H9 (cell line): ENCODE measurements at regions not wholly inside any gene's neighbourhood (a gene's known extent, or its start where the extent isn't known, plus 50 kb on each side); places are given as distances from the start of the nearest gene placed in this dataset.

Experiments used
- DNase-seq: peaks from one replicate; pipeline ENCODE4 v3.0.0-alpha.2; 2017
- H2AFZ ChIP-seq: one replicate; pipeline ENCODE4 v1.6.1; 2013; ENCODE audit warnings: mild to moderate bottlenecking, low read length, control low read depth, moderate library complexity
- H2AK5ac ChIP-seq: 2 replicates; pipeline ENCODE4 v1.6.1; 2013; ENCODE audit warnings: low read length, control low read depth, mixed read lengths; ENCODE audit not compliant: insufficient read length
- H2BK120ac ChIP-seq: one replicate; pipeline ENCODE4 v1.6.1; 2013; ENCODE audit warnings: low read depth, mild to moderate bottlenecking, low read length, control low read depth, inconsistent platforms; ENCODE audit not compliant: poor library complexity, severe bottlenecking
- H2BK12ac ChIP-seq: 2 replicates; pipeline ENCODE4 v1.6.1; 2013; ENCODE audit warnings: low read length, control low read depth, mixed read lengths, low read depth; ENCODE audit not compliant: insufficient read length
- H2BK15ac ChIP-seq: 2 replicates; pipeline ENCODE4 v1.6.1; 2013; ENCODE audit warnings: low read depth, low read length, control low read depth
- H2BK20ac ChIP-seq: one replicate; pipeline ENCODE4 v1.6.1; 2013; ENCODE audit warnings: low read depth, mild to moderate bottlenecking, low read length, control low read depth, inconsistent platforms; ENCODE audit not compliant: poor library complexity, severe bottlenecking
- H2BK5ac ChIP-seq: 2 replicates; pipeline ENCODE4 v1.6.1; 2013; ENCODE audit warnings: low read length, control low read depth, mixed read lengths; ENCODE audit not compliant: insufficient read length
- H3K14ac ChIP-seq: 2 replicates; pipeline ENCODE4 v1.6.1; 2013; ENCODE audit warnings: low read length, control low read depth; ENCODE audit not compliant: insufficient read depth
- H3K18ac ChIP-seq: 2 replicates; pipeline ENCODE4 v1.6.1; 2013; ENCODE audit warnings: low read depth, mild to moderate bottlenecking, mixed read lengths, low read length, control low read depth; ENCODE audit not compliant: insufficient read length
- H3K23ac ChIP-seq: 2 replicates; pipeline ENCODE4 v1.6.1; 2013; ENCODE audit warnings: low read length, control low read depth, mixed read lengths, low read depth; ENCODE audit not compliant: insufficient read length
- H3K23me2 ChIP-seq: 2 replicates; pipeline ENCODE4 v1.6.1; 2013; ENCODE audit warnings: low read depth, mild to moderate bottlenecking, mixed read lengths, low read length, control low read depth; ENCODE audit not compliant: insufficient read length, poor library complexity, severe bottlenecking
- H3K27ac ChIP-seq: 2 replicates; pipeline ENCODE4 v1.5.1; 2013; ENCODE audit warnings: low read length, control low read depth, mixed read lengths, low read depth; ENCODE audit not compliant: insufficient read length
- H3K27me3 ChIP-seq: 2 replicates; pipeline ENCODE4 v1.6.1; 2013; ENCODE audit warnings: low read length, control low read depth, inconsistent platforms; ENCODE audit not compliant: insufficient read depth
- H3K4ac ChIP-seq: 2 replicates; pipeline ENCODE4 v1.6.1; 2013; ENCODE audit warnings: low read depth, mild to moderate bottlenecking, control low read depth, inconsistent platforms, low read length, moderate library complexity
- H3K4me1 ChIP-seq: 2 replicates; pipeline ENCODE4 v1.6.1; 2013; ENCODE audit warnings: low read length, control low read depth, inconsistent platforms; ENCODE audit not compliant: insufficient read depth
- H3K4me2 ChIP-seq: 2 replicates; pipeline ENCODE4 v1.6.1; 2013; ENCODE audit warnings: low read length, control low read depth, mixed read lengths; ENCODE audit not compliant: insufficient read length, insufficient read depth
- H3K56ac ChIP-seq: 2 replicates; pipeline ENCODE4 v1.6.1; 2013; ENCODE audit warnings: low read depth, mild to moderate bottlenecking, mixed read lengths, low read length, control low read depth; ENCODE audit not compliant: insufficient read length
- H3K79me1 ChIP-seq: 2 replicates; pipeline ENCODE4 v1.6.1; 2013; ENCODE audit warnings: low read depth, mild to moderate bottlenecking, moderate library complexity, low read length, control low read depth, inconsistent platforms; ENCODE audit not compliant: insufficient read depth, poor library complexity, severe bottlenecking
- H3K79me2 ChIP-seq: 2 replicates; pipeline ENCODE4 v1.6.1; 2013; ENCODE audit warnings: low read length, control low read depth, inconsistent platforms; ENCODE audit not compliant: insufficient read depth
- H3K9ac ChIP-seq: 2 replicates; pipeline ENCODE4 v1.6.1; 2013; ENCODE audit warnings: low read length, control low read depth, mixed read lengths; ENCODE audit not compliant: insufficient read length; ENCODE audit errors: extremely low read depth
- H3K9me3 ChIP-seq: one replicate; pipeline ENCODE4 v1.6.1; 2013; ENCODE audit warnings: low read depth, low read length, inconsistent platforms; ENCODE audit not compliant: control insufficient read depth
- H3T11ph ChIP-seq: one replicate; pipeline ENCODE4 v1.6.1; 2013; ENCODE audit warnings: mild to moderate bottlenecking, low read length, control low read depth, inconsistent platforms
- H4K20me1 ChIP-seq: one replicate; pipeline ENCODE4 v1.6.1; 2013; ENCODE audit not compliant: control insufficient read depth, insufficient read length, insufficient read depth
- H4K5ac ChIP-seq: 2 replicates; pipeline ENCODE4 v1.6.1; 2013; ENCODE audit warnings: low read depth, mild to moderate bottlenecking, mixed read lengths, low read length, control low read depth; ENCODE audit not compliant: insufficient read length
- H4K8ac ChIP-seq: replicated peaks from 2 replicates; pipeline ENCODE4 v1.6.1; 2013; ENCODE audit warnings: low read length, control low read depth, mixed read lengths, low read depth; ENCODE audit not compliant: insufficient read length
- H4K91ac ChIP-seq: 2 replicates; pipeline ENCODE4 v1.6.1; 2013; ENCODE audit warnings: low read depth, mild to moderate bottlenecking, moderate library complexity, mixed read lengths, low read length, control low read depth; ENCODE audit not compliant: insufficient read length
- H3K27ac Mint-ChIP-seq, 3 experiments: 2 replicates in 2 of 3; 3 replicates in 1 of 3; pipeline ENCODE4 v1.8.0; 2020 to 2021; ENCODE audit warnings: mixed read lengths in 3 of 3, mild to moderate bottlenecking in 1 of 3, moderate library complexity in 1 of 3
- H3K27me3 Mint-ChIP-seq: 2 replicates; pipeline ENCODE4 v1.8.0; 2021; ENCODE audit warnings: low read depth, mild to moderate bottlenecking, moderate library complexity, mixed read lengths
- H3K36me3 Mint-ChIP-seq, 3 experiments: 2 replicates in 2 of 3; 3 replicates in 1 of 3; pipeline ENCODE4 v1.8.0; 2020 to 2021; ENCODE audit warnings: low read depth in 3 of 3, mixed read lengths in 3 of 3; ENCODE audit not compliant: insufficient read depth in 1 of 3
- H3K4me1 Mint-ChIP-seq, 2 experiments: 2 replicates each; pipeline ENCODE4 v1.8.0; 2020; ENCODE audit warnings: mixed read lengths in 2 of 2
- H3K4me3 Mint-ChIP-seq, 2 experiments: 2 replicates in 1 of 2; 3 replicates in 1 of 2; pipeline ENCODE4 v1.8.0; 2020 to 2021; ENCODE audit warnings: mild to moderate bottlenecking in 2 of 2, mixed read lengths in 2 of 2, moderate library complexity in 1 of 2
- H3K9me3 Mint-ChIP-seq, 2 experiments: 2 replicates in 1 of 2; 3 replicates in 1 of 2; pipeline ENCODE4 v1.8.0; 2020; ENCODE audit warnings: mild to moderate bottlenecking in 2 of 2, mixed read lengths in 2 of 2, moderate library complexity in 1 of 2
- CTCF ChIP-seq: fragments of 200-600 bp; sonication (generic); conservative IDR thresholded peaks from 3 replicates; pipeline ENCODE4 v1.8.0; 2021; ENCODE audit warnings: antibody characterized with exemption, mild to moderate bottlenecking

DNA sequence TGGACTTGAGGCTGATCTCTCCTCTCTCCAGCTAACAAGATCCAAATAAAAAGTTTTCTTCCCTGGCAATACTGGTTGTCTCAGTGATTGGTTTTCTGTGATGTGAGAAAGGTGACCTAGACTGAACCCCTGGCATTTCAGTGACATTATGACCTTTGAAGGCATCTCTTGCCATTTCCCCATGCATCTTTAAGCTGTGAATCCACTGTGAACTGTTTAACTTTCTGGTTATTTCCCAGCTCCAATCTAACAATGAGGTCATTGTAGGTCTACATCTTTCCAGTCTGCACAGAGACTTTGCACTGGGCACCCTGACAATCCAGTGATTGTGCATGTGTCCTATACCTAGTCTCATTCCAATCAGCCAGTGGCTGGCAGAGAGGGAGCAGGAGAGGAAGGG is 155.9 kb upstream of the NUDT4 start:
- Histone ChIP-seq H3K9ac (no peak overlapping the region), H3K56ac (no peak overlapping the region), H2AK5ac (no peak overlapping the region), H3K23me2 (no peaks in the 10 kb centered on the region), H2BK20ac (no peak overlapping the region), H2AFZ (no peak overlapping the region), H3K4me1 (no peaks in the 10 kb centered on the region; the same call in 1 of the 2 replicates), H2BK120ac (no peak overlapping the region), H3K14ac (no peak overlapping the region), H3K23ac (no peak overlapping the region), H4K5ac (no peak overlapping the region), H3K79me2 (no peaks in the 10 kb centered on the region), H3T11ph (no peak overlapping the region), H4K91ac (no peak overlapping the region), H3K18ac (no peak overlapping the region), H4K20me1 (no peaks in the 10 kb centered on the region), H3K27me3 (no peaks in the 10 kb centered on the region), H2BK15ac (no peak overlapping the region), H2BK5ac (no peak overlapping the region), H3K4ac (no peak overlapping the region), H4K8ac (no peak overlapping the region), H3K27ac (no peak overlapping the region), H2BK12ac (no peak overlapping the region), H3K9me3 (no peaks in the 10 kb centered on the region), H3K4me2 (no peak overlapping the region), H3K79me1 (no peaks in the 10 kb centered on the region)
- no peak overlapping the region for H3K27ac Mint-ChIP-seq
- H3K4me1 Mint-ChIP-seq = peaks cover 13 to 17% of the 10 kb centered on the region in 2 experiments
- no peaks in the 10 kb centered on the region for H3K27me3 Mint-ChIP-seq
- DNase-seq = no peak
- H3K36me3 Mint-ChIP-seq = peaks cover 0 to 8% (median 0%) of the 10 kb centered on the region in 3 experiments; a peak in 1 of 7 replicates
- TF ChIP-seq CTCF = no peak
- no peak overlapping the region for H3K4me3 Mint-ChIP-seq
- peaks cover 5 to 7% of the 10 kb centered on the region in 2 experiments; a peak in 4 of 5 replicates for H3K9me3 Mint-ChIP-seq
